GM18499 (cell line): ENCODE measurements at regions not wholly inside any gene's neighbourhood (a gene's known extent, or its start where the extent isn't known, plus 50 kb on each side); places are given as distances from the start of the nearest gene placed in this dataset.

Source experiments
- ATAC-seq: cut with Tn5 transposase; IDR thresholded peaks from one replicate; pipeline ENCODE4 v1.9.1; 2021; ENCODE audit warnings: moderate number of reproducible peaks; ENCODE audit not compliant: insufficient read depth, unreplicated experiment

- no peak for ATAC-seq
Measured at GRCh38 chr11:32200136-32200847, 109.4 kb downstream of the RCN1 start.

DNA sequence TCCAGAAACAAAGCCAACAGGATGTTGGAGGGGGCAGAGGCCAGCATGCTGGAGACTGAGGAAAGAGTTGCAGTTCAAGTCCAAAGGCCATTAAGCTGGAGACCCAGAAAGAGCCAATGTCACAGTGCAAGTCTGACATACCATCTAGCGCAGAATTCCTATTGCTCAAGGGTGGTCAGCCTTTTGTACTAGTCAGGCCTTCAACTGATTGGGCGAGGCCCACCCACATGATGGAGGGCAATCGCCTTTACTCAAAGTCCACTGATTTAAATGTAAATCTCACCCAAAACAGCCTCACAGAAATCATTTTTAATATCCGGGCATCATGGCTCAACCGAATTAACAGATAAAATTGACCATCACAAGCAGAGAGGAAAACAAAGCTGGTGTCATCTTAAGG lies 113.9 kb downstream of the RCN1 start:
- no peak for ATAC-seq

DNA sequence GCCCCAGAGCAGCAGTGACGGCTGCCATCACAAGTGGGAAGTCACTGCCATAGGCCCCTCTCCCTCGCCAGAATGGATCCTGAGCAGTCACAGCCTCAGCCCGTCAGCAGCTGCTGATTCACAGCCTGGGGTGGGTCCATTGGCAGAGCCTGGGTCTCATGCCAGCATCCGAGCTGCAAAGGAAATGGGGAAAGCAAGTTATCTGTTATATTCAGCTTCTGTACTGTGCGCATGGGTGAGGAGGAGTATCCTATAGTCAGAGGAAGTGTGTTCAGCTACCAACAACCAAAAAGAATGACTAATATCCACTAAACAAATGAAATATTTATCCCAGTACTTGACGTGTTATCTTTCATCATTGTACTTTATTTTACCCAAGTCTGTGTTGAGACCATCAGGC lies 119.7 kb downstream of the RCN1 start:
- no peak for ATAC-seq

GRCh38 chr11:32213223-32213622 lies 122.3 kb downstream of the RCN1 start:
- ATAC-seq, result no peak

DNA sequence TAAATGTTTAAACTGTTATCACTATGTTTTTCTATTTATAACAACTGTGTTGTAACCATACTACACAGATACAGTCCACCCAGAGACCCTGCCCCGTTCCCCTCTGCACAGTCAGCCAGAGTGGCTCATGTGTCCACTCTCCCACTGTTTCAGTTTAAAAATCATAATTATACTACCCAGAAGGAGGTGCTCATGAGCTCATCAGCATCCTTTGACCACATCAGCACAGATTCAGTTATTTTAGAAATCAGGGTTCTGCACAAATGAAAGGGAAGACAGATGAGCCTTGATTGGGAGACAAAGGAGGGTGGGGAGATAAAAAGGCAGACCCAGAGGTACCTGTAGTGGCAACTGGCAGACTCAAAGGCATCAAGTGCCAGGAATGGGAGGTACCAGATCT lies 124.3 kb downstream of the RCN1 start:
- ATAC-seq, result no peak

- ATAC-seq, result no peak
Measured at GRCh38 chr11:32216749-32217148, 125.9 kb downstream of the RCN1 start.

DNA sequence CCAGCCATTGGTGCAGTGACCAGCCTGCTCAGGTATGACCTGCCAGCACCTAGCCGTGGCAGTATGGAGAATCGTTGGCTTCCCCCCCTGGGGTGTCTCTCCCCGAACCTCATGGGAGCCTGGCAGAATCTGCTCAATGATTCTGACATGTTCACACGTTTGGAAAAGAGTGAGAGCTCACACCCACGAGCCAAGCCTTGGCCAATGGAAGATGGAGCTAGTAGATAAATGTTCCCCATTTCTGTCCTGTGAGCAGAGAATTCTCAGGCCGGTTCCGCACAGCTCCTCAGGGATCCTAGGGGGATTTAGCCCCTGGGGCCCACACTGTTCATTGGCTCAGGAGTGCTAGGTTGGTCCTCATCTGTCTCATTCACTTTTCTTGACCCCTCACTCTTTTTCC lies 128.4 kb downstream of the RCN1 start:
- ATAC-seq, result no peak

GRCh38 chr11:32221476-32222032 lies 130.7 kb downstream of the RCN1 start:
- no peak for ATAC-seq

GRCh38 chr11:32224580-32224979 lies 133.7 kb downstream of the RCN1 start:
- no peak for ATAC-seq

GRCh38 chr11:32225571-32226285 lies 134.9 kb downstream of the RCN1 start:
- ATAC-seq, result no peak

GRCh38 chr11:32226480-32226879 lies 135.6 kb downstream of the RCN1 start:
- no peak for ATAC-seq

- no peak for ATAC-seq
Measured at GRCh38 chr11:32229576-32230240, 138.8 kb downstream of the RCN1 start.

DNA sequence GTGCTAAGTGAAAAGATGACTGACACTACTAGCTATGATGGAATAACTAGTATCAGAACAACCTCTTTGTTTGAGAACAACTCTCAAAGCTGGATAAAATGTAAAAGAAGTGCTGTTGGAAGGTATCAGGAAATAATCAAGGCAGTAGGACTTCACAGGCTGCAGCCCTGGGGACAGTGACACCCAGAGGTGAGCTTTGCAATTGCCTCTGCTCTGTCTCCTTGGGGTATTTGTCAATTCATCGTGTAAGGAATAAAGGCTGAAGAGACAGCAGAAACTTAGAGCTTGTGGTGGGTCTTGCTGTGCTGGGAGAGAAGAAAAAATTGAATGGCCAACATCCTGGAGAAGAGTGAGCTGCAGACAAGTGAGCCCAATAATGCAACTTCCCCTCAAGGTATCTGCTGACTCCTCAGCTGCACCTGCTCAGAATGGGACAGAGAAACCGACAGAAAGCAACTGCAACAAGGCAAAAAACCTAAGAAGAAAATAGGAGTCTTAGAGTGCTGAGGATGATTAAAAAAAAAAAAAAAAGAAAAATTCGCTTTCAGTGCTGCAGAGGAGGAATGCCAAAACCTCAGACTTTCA lies 141.1 kb downstream of the RCN1 start:
- no peak for ATAC-seq

GRCh38 chr11:32232516-32232915 lies 141.6 kb downstream of the RCN1 start:
- no peak for ATAC-seq

GRCh38 chr11:32233276-32233675 lies 142.4 kb downstream of the RCN1 start:
- ATAC-seq, result no peak

- ATAC-seq, result no peak
Measured at GRCh38 chr11:32233928-32234327, 143.1 kb downstream of the RCN1 start.

DNA sequence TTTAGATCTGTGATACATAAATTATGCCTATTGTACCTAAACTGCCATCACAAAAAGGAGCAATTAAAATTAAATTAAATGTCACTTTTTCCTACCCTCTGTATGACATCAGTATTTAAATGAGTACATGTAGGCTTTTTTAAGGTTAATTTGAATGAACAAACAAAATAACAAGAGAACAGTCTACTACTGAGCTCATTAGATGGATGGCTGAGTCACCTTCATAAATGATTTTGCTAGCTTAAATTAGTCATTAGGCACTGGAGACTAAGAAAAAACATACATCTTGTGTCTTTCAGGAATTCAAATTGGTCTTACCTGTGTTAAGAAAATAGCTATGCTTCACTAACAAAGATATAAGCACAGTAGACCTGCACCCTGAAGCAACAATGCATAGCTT lies 153.6 kb downstream of the RCN1 start:
- ATAC-seq, result no peak

DNA sequence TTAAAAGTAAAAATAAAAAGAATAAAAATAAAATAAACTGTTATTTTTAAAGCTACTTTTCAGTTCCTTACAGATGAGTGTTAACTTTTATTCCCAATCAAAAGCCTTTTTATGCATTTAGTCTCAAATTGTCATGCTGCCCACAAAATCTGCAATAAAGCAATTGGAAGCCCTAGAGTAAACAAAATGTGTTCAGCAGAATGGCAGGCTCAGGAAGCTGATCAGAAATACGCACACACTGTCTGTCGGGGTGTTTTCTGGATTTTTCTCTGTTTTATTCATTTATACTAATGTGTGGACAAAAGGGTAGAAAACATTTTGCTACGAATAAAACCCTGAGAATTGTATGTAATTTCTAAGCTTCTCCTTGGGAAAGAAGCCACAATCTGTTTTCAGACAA lies 162.8 kb downstream of the RCN1 start:
- no peak for ATAC-seq

DNA sequence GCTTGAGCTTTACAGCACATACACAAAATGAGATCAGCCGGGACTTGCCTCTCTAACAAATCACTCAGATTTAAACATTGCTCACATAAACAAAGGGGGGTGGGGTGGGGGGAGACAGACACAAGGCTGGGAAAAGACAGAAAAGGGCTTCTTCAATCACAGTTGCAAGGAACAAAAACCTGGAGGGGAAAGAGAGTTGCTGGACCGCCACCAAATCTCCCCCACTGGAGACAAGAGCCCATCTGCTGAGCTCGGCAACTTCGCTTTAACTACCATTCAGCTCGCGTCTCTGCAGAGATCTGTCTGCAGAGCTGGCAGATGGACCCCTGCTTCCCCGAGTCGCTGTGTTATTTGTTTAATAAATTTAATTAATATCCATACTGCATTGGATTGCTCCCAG lies 165.0 kb downstream of the RCN1 start:
- no peak for ATAC-seq

DNA sequence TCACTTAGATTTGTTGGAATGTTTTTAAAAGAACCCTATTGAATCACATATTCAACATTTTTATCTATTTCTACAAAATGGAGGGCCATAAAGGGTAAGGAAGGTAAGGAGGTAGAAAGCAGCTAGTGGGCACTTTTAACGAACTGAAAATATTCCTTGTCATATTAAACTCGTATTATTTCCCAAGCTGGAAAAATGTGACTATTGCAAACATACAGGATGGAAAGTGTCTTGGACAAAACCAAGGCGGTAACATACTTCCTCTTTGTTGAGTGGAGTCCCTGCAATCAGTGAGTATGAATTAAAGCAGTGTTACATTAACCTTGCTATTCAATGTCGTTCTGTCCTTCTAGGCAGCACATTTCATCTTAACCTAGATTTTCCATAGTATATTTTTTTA lies 165.6 kb downstream of the RCN1 start:
- ATAC-seq, result no peak

GRCh38 chr11:32259641-32260081 lies 168.8 kb downstream of the RCN1 start:
- peak; percentile 93 for ATAC-seq
